Aorta (tissue), 5 donors: ENCODE measurements at regions not wholly inside any gene's neighbourhood (a gene's known extent, or its start where the extent isn't known, plus 50 kb on each side); places are given as distances from the start of the nearest gene placed in this dataset.
A peak's percentile ranks its signal among the peaks of the same experiment; 100 is the strongest.

Experiments used
- ATAC-seq: fragments of 200-7000 bp; cut with Tn5 transposase; one replicate; pipeline ENCODE4 v1.9.1; 2022; ENCODE audit warnings: moderate library complexity; ENCODE audit not compliant: low FRiP score
- DNase-seq, 2 donors: peaks; one replicate each; pipeline ENCODE4 v3.0.0-alpha.2; 2020
- H3K27ac ChIP-seq, 2 donors: one replicate each; pipeline ENCODE4 v1.5.1; 2013; ENCODE audit warnings: low read length in 2 of 2, mild to moderate bottlenecking in 2 of 2, moderate library complexity in 2 of 2, control low read depth in 1 of 2, inconsistent platforms in 1 of 2, low read depth in 1 of 2
- H3K27me3 ChIP-seq, 2 donors: one replicate each; pipeline ENCODE4 v1.6.1; 2013; ENCODE audit warnings: control low read depth in 1 of 2, low read length in 1 of 2, mild to moderate bottlenecking in 1 of 2, moderate library complexity in 1 of 2; ENCODE audit not compliant: insufficient read depth in 2 of 2, control insufficient read depth in 1 of 2
- H3K36me3 ChIP-seq, 2 donors: one replicate each; pipeline ENCODE4 v1.6.1; 2013; ENCODE audit warnings: control low read depth in 1 of 2, low read length in 1 of 2, mild to moderate bottlenecking in 1 of 2; ENCODE audit not compliant: insufficient read depth in 2 of 2, control insufficient read depth in 1 of 2
- H3K4me1 ChIP-seq, 2 donors: one replicate each; pipeline ENCODE4 v1.6.1; 2013; ENCODE audit warnings: low read length in 2 of 2, control low read depth in 1 of 2, mild to moderate bottlenecking in 1 of 2, moderate library complexity in 1 of 2; ENCODE audit not compliant: insufficient read depth in 2 of 2, control insufficient read depth in 1 of 2
- H3K4me3 ChIP-seq, 2 donors: one replicate each; pipeline ENCODE4 v1.5.1; 2013; ENCODE audit warnings: low read length in 2 of 2, control low read depth in 1 of 2, mild to moderate bottlenecking in 1 of 2
- H3K9me3 ChIP-seq: one replicate; pipeline ENCODE4 v1.6.1; 2013; ENCODE audit warnings: mild to moderate bottlenecking, low read length; ENCODE audit not compliant: control insufficient read depth
- WGBS, 2 donors: extraction: QIAGEN DNeasy Blood & Tissue Kit; methylation state at CpG; one replicate each; pipeline ENCODE4 v1.1.7; 2013; 5-methylcytosine and 5-hydroxymethylcytosine counted together
- intact Hi-C, 2 donors: fragments of 100-400 bp; cut with DNase I; formaldehyde crosslinking; loops; one replicate each; pipeline versions ENCODE4 v1.14.2 to v1.15.0; 2022
- donor health status: healthy with polysubstance abuse.
- donor health status: Bipolar disorder and iron deficiency.
- donor health status: DM: no; HTN: no; CAD: no.
- donor health status: DM: no; HTN: no; CAD: no.
- donor health status: DM: yes; HTN: yes; CAD: no.

GRCh38 chr10:31081937-31082840 lies 50.5 kb upstream of the ZNF438 start:
- 94 to 98% methylated on average over 2 of the region's 2 CpGs for WGBS, 2 donors
- Histone ChIP-seq H3K4me1 (no peaks in the 10 kb centered on the region), H3K27me3 (no peaks in the 10 kb centered on the region), H3K36me3 (no peaks in the 10 kb centered on the region), H3K4me3 (no peak overlapping the region), H3K27ac (no peak overlapping the region), H3K9me3 (no peaks in the 10 kb centered on the region)
- DNase-seq = no peak
- intact Hi-C loops = no loop called here
- no peak for ATAC-seq

- Histone ChIP-seq H3K4me1 (no peaks in the 10 kb centered on the region), H3K9me3 (no peaks in the 10 kb centered on the region), H3K4me3 (no peak overlapping the region), H3K36me3 (no peaks in the 10 kb centered on the region), H3K27ac (no peak overlapping the region), H3K27me3 (no peaks in the 10 kb centered on the region)
- intact Hi-C loops = no loop called here
- ATAC-seq = no peak
- DNase-seq = peak in 1 of 2 donors; percentile 66
- 48 to 51% methylated on average over 6 of the region's 6 CpGs for WGBS, 2 donors
These were observed 52.1 kb upstream of the ZNF438 start for GRCh38 chr10:31083765-31084184.

- no peak for DNase-seq
- WGBS, 2 donors = 90 to 93% methylated on average over 3 of the region's 3 CpGs
- no peak overlapping the region for H3K27ac ChIP-seq
- ATAC-seq = no peak
- intact Hi-C loops = no loop called here
- no peaks in the 10 kb centered on the region for H3K27me3 ChIP-seq
- H3K4me1 ChIP-seq = no peaks in the 10 kb centered on the region
- H3K9me3 ChIP-seq = no peaks in the 10 kb centered on the region
- no peaks in the 10 kb centered on the region for H3K36me3 ChIP-seq
- H3K4me3 ChIP-seq = no peak overlapping the region
These were observed 55.3 kb upstream of the ZNF438 start for GRCh38 chr10:31087011-31087410.

- intact Hi-C loops = no loop called here
- H3K27ac ChIP-seq = no peak overlapping the region
- H3K9me3 ChIP-seq = no peaks in the 10 kb centered on the region
- 92% methylated on average over 1 of the region's 1 CpG for WGBS, 2 donors
- DNase-seq (no peak), ATAC-seq (no peak)
- H3K4me1 ChIP-seq = no peaks in the 10 kb centered on the region
- no peaks in the 10 kb centered on the region for H3K36me3 ChIP-seq
- H3K4me3 ChIP-seq = no peak overlapping the region
- no peaks in the 10 kb centered on the region for H3K27me3 ChIP-seq
These were observed 56.2 kb upstream of the ZNF438 start for GRCh38 chr10:31087851-31088250.

GRCh38 chr10:31090894-31091607 lies 59.4 kb upstream of the ZNF438 start:
- 83 to 93% methylated on average over 4 of the region's 4 CpGs for WGBS, 2 donors
- Histone ChIP-seq H3K4me1 (no peaks in the 10 kb centered on the region), H3K27me3 (no peaks in the 10 kb centered on the region), H3K27ac (no peak overlapping the region), H3K4me3 (no peak overlapping the region), H3K36me3 (no peaks in the 10 kb centered on the region), H3K9me3 (no peaks in the 10 kb centered on the region)
- intact Hi-C loops = no loop called here
- ATAC-seq (no peak), DNase-seq (no peak)

GRCh38 chr10:31095677-31096560 lies 64.3 kb upstream of the ZNF438 start:
- intact Hi-C loops = no loop called here
- ATAC-seq (no peak), DNase-seq (no peak)
- H3K27me3 ChIP-seq = no peaks in the 10 kb centered on the region
- 77 to 80% methylated on average over 11 of the region's 11 CpGs for WGBS, 2 donors
- no peaks in the 10 kb centered on the region for H3K9me3 ChIP-seq
- no peak overlapping the region for H3K27ac ChIP-seq
- H3K36me3 ChIP-seq = no peaks in the 10 kb centered on the region
- no peaks in the 10 kb centered on the region for H3K4me1 ChIP-seq
- no peak overlapping the region for H3K4me3 ChIP-seq

GRCh38 chr10:31098046-31098445 lies 66.4 kb upstream of the ZNF438 start:
- ATAC-seq = no peak
- no peaks in the 10 kb centered on the region for H3K9me3 ChIP-seq
- no peaks in the 10 kb centered on the region for H3K27me3 ChIP-seq
- intact Hi-C loops = no loop called here
- no peaks in the 10 kb centered on the region for H3K36me3 ChIP-seq
- WGBS, 2 donors = 5 to 9% methylated on average over 2 of the region's 2 CpGs
- no peak for DNase-seq
- no peak overlapping the region for H3K4me3 ChIP-seq
- H3K27ac ChIP-seq = peak overlapping the region in 1 of 2 donors; percentile 30
- no peaks in the 10 kb centered on the region for H3K4me1 ChIP-seq

GRCh38 chr10:31099094-31099493 lies 67.4 kb upstream of the ZNF438 start:
- Histone ChIP-seq H3K27me3 (no peaks in the 10 kb centered on the region), H3K36me3 (no peaks in the 10 kb centered on the region), H3K27ac (no peak overlapping the region), H3K9me3 (no peaks in the 10 kb centered on the region), H3K4me1 (no peaks in the 10 kb centered on the region), H3K4me3 (no peak overlapping the region)
- intact Hi-C loops = no loop called here
- DNase-seq (no peak), ATAC-seq (no peak)
- WGBS, 2 donors = 79 to 92% methylated on average over 10 of the region's 10 CpGs
